ENCODE measurements at regions not wholly inside any gene's neighbourhood (a gene's known extent, or its start where the extent isn't known, plus 50 kb on each side); places are given as distances from the start of the nearest gene placed in this dataset.

GRCh38 chr10:44064317-44064716, 320.6 kb downstream of the CXCL12 start:
- TF ChIP-seq CTCF (IDR thresholded peaks at IDR 0.05; ENCODE audit: low read depth, low read length) (no peak), EZH2phosphoT487 (IDR thresholded peaks at IDR 0.05; ENCODE audit: low read depth) (no peak)
